Heart right ventricle (tissue), 16 donors: ENCODE measurements at regions not wholly inside any gene's neighbourhood (a gene's known extent, or its start where the extent isn't known, plus 50 kb on each side); places are given as distances from the start of the nearest gene placed in this dataset.

Experiments used
- ATAC-seq, 8 donors: fragments of 200-7000 bp; cut with Tn5 transposase; one replicate each; pipeline ENCODE4 v1.9.1; 2020; ENCODE audit warnings: mild to moderate bottlenecking in 8 of 8, moderate library complexity in 8 of 8, moderate number of reproducible peaks in 1 of 8
- DNase-seq, 2 donors: peaks; one replicate each; pipeline ENCODE4 v3.0.0-alpha.2; 2020
- H3K27ac ChIP-seq, 10 donors: fragments of 200-600 bp; sonication (generic) in 2 of 10; one replicate each; pipeline versions ENCODE4 v1.5.0 to v1.8.0; 2020 to 2022; ENCODE audit warnings: mild to moderate bottlenecking in 3 of 10
- H3K27me3 ChIP-seq, 7 donors: fragments of 200-600 bp; one replicate each; pipeline ENCODE4 v1.8.0; 2021 to 2022; ENCODE audit warnings: mild to moderate bottlenecking in 2 of 7
- H3K36me3 ChIP-seq, 9 donors: fragments of 200-600 bp; sonication (generic) in 1 of 9; one replicate each; pipeline versions ENCODE4 v1.5.0 to v1.8.0; 2020 to 2022; ENCODE audit warnings: mild to moderate bottlenecking in 2 of 9
- H3K4me1 ChIP-seq, 9 donors: fragments of 200-600 bp; sonication (generic) in 1 of 9; one replicate each; pipeline versions ENCODE4 v1.5.0 to v1.8.0; 2020 to 2022; ENCODE audit warnings: mild to moderate bottlenecking in 4 of 9
- H3K4me3 ChIP-seq, 10 donors: fragments of 200-600 bp; sonication (generic) in 2 of 10; one replicate each; pipeline versions ENCODE4 v1.5.0 to v1.8.0; 2020 to 2022; ENCODE audit warnings: mild to moderate bottlenecking in 7 of 10, moderate library complexity in 2 of 10
- H3K9me3 ChIP-seq, 11 donors: fragments of 200-600 bp in 10 of 11; sonication (generic) in 2 of 11; one replicate each; pipeline versions ENCODE4 v1.5.0 to v1.8.0; 2013 to 2022; ENCODE audit warnings: mild to moderate bottlenecking in 2 of 11, control low read depth in 1 of 11, moderate library complexity in 1 of 11
- CTCF ChIP-seq, 9 donors: fragments of 200-600 bp; sonication (generic) in 2 of 9; IDR thresholded peaks; one replicate each; pipeline versions ENCODE4 v1.5.0 to v1.8.0; 2021 to 2022; ENCODE audit warnings: antibody characterized with exemption in 9 of 9, mild to moderate bottlenecking in 5 of 9, moderate library complexity in 1 of 9
- WGBS, 2 donors: extraction: QIAGEN DNeasy Blood & Tissue Kit; methylation state at CpG; one replicate each; pipeline ENCODE4 v1.1.7; 2013; ENCODE audit warnings: inconsistent platforms in 1 of 2; 5-methylcytosine and 5-hydroxymethylcytosine counted together
- intact Hi-C, 10 donors: fragments of 100-400 bp; cut with DNase I; formaldehyde crosslinking; loops; one replicate each; pipeline versions ENCODE4 v1.11.1 to v1.14.2; 2022
- donor health status: Arrhythmogenic right ventricular cardiomyopathy.
- donor health status: ischemic (EF 13 %, LVEDD 7.1; RV severe dilation, severe dysfunction).
- donor health status: healthy with polysubstance abuse.
- donor health status: DM: no; HTN: yes; CAD: no.
- donor health status: DM: no; HTN: no; CAD: no.
- donor health status: ischemic (EF 25% LVEDD 6.9; RV normal size, moderate dysfunction).
- donor health status: ischemic (EF 25% LVEDD 5.7; RV mildly dilated, moderate dysfunction).
- donor health status: healthy.
- donor health status: DM: yes; HTN: yes; CAD: no.
- donor health status: Ischemic cardiomyopathy.
- donor health status: ischemic (EF 35%, LVEDD 5.7; RV mildly dilated, moderate dysfunction).
- donor health status: nonischemic (EF 11% LVEDD 7.7; RV severe dilation, severe dysfunction).
- donor health status: DM: yes; HTN: yes; CAD: no.
- donor health status: PGD.
- donor health status: ischemic (EF 29% LVEDD 5.4; RV normal size, mild dysfunction).
- donor health status: nonischemic (EF 23%, LVEDD 6.1; RV moderate dilation, normal function).

DNA sequence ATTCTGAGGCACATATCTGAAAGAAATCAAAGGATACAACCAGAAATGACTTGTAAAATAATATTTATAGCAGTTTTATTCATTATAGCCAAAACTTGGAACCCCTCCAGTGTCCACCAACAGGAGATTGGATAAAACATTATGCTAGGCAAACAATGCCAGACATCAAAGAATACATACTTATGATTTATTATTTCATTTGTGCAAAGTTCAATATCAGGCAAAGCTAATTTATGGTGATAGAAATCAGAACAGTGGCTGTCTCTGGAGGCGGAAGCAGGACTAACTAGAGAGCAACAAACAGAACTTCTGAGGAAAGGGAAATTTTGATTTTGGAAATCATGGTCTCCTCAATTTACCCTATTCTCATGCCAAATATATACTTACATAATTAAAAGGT lies 193.1 kb downstream of the ICE1 start:
- 81 to 86% methylated on average over 1 of the region's 1 CpG for WGBS, 2 donors

GRCh38 chr5:5613261-5613990 lies 190.9 kb downstream of the ICE1 start:
- Histone ChIP-seq H3K9me3 (no peaks in the 10 kb centered on the region), H3K27me3 (no peaks in the 10 kb centered on the region), H3K27ac (no peak overlapping the region), H3K4me3 (no peak overlapping the region), H3K36me3 (no peaks in the 10 kb centered on the region), H3K4me1 (peaks cover 0 to 8% (median 0%) of the 10 kb centered on the region in 9 donors)
- 78 to 82% methylated on average over 6 of the region's 6 CpGs for WGBS, 2 donors
- intact Hi-C loops: loop anchor here in 1 of 10 donors (10.0 kb wide), 1 partner anchor 109 kb away; no protein-coding TSS in a partner anchor
- ATAC-seq (no peak), DNase-seq (no peak)
- no peak for TF ChIP-seq CTCF (IDR thresholded peaks at IDR 0.05)

More for the DNA sequence above, 193.1 kb downstream of the ICE1 start:
- intact Hi-C loops: loop anchor here in 1 of 10 donors (10.0 kb wide), 1 partner anchor 111 kb away; no protein-coding TSS in a partner anchor
- no peaks in the 10 kb centered on the region for H3K36me3 ChIP-seq
- DNase-seq (no peak), ATAC-seq (no peak)
- H3K27ac ChIP-seq: no peak overlapping the region
- H3K4me1 ChIP-seq: peaks cover 0 to 17% (median 0%) of the 10 kb centered on the region in 9 donors
- H3K4me3 ChIP-seq: no peak overlapping the region
- no peaks in the 10 kb centered on the region for H3K27me3 ChIP-seq
- no peak for TF ChIP-seq CTCF (IDR thresholded peaks at IDR 0.05)
- H3K9me3 ChIP-seq: peaks cover 0 to 2% (median 0%) of the 10 kb centered on the region in 11 donors

DNA sequence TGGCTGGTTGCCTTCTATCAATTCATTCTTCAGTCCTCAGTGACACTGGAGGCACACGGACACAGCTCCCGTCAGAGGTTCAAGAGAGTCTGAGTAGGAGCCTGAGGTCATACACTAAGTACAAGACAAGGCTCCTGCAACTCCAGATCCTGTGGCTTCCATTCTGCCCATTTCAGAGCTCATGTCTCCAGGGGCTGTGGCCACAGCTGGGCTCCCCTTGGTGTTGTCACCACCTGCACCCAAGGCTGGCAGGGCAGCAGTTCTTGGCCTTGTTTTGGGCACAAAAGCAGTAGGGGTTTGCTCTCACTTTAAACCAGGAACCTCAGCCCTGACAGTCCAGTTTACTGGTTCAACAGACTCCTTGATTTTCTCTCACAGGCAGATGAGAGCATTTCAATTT lies 189.6 kb downstream of the ICE1 start:
- intact Hi-C loops: loop anchor here in 1 of 10 donors (10.0 kb wide), 1 partner anchor 107 kb away; no protein-coding TSS in a partner anchor
- 90 to 98% methylated on average over 2 of the region's 2 CpGs for WGBS, 2 donors
- no peak for DNase-seq
- Histone ChIP-seq H3K9me3 (no peaks in the 10 kb centered on the region), H3K4me1 (peaks cover 0 to 8% (median 0%) of the 10 kb centered on the region in 9 donors), H3K4me3 (no peak overlapping the region), H3K27ac (no peak overlapping the region), H3K36me3 (no peaks in the 10 kb centered on the region), H3K27me3 (no peaks in the 10 kb centered on the region)
- no peak for TF ChIP-seq CTCF (IDR thresholded peaks at IDR 0.05)
- no peak for ATAC-seq

- Histone ChIP-seq H3K27me3 (no peaks in the 10 kb centered on the region), H3K4me1 (no peaks in the 10 kb centered on the region), H3K36me3 (no peaks in the 10 kb centered on the region), H3K9me3 (no peaks in the 10 kb centered on the region), H3K27ac (no peak overlapping the region), H3K4me3 (no peak overlapping the region)
- DNase-seq: no peak
- no peak for ATAC-seq
- intact Hi-C loops: loop anchor here in 1 of 10 donors (10.0 kb wide), 1 partner anchor 105 kb away; no protein-coding TSS in a partner anchor
- no peak for TF ChIP-seq CTCF (IDR thresholded peaks at IDR 0.05)
- 93 to 95% methylated on average over 7 of the region's 7 CpGs for WGBS, 2 donors
Observed at GRCh38 chr5:5609935-5610334, 187.5 kb downstream of the ICE1 start.
